ENCODE measurements at regions not wholly inside any gene's neighbourhood (a gene's known extent, or its start where the extent isn't known, plus 50 kb on each side); places are given as distances from the start of the nearest gene placed in this dataset.

DNA sequence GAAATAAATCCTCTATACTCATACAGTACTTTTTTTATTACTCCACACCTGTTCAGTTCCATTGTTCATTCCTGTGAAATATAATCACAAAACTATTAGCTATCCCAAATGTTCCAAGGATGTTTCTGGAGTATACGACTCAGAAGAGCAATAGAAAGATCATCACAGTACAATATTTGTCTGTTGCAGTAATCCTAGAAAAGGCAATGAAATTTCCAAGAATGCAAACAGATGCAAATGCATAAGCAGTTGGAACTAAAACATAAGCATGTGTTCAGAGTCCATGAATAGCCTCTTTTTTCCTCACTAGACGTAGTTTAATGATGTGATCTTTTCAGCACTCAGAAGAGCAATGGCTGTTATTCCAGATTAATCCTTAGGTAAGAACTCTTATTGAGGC is 55.2 kb downstream of the RTL3 start:
- TF ChIP-seq CTCF (IDR thresholded peaks at IDR 0.05), result no peak
- no peaks in the 10 kb centered on the region for H3K27me3 ChIP-seq
- H3K36me3 ChIP-seq, result no peaks in the 10 kb centered on the region
- no peaks in the 10 kb centered on the region for H3K9me3 ChIP-seq
- no peak overlapping the region for H3K4me3 ChIP-seq (ENCODE audit: low read depth in 1 of 2, low read length in 1 of 2)
- H3K27ac ChIP-seq, result no peak overlapping the region
- no peaks in the 10 kb centered on the region for H3K4me1 ChIP-seq (ENCODE audit: control insufficient read depth in 1 of 2, insufficient read depth in 1 of 2, low read depth in 1 of 2, low read length in 1 of 2)

GRCh38 chrX:78595901-78596502 is 63.1 kb downstream of the RTL3 start:
- Histone ChIP-seq H3K27me3 (no peaks in the 10 kb centered on the region), H3K27ac (no peak overlapping the region), H3K4me3 (ENCODE audit: low read depth in 1 of 2, low read length in 1 of 2) (no peak overlapping the region), H3K4me1 (ENCODE audit: control insufficient read depth in 1 of 2, insufficient read depth in 1 of 2, low read depth in 1 of 2, low read length in 1 of 2) (no peaks in the 10 kb centered on the region), H3K9me3 (no peaks in the 10 kb centered on the region), H3K36me3 (no peaks in the 10 kb centered on the region)
- no peak for TF ChIP-seq CTCF (IDR thresholded peaks at IDR 0.05)

DNA sequence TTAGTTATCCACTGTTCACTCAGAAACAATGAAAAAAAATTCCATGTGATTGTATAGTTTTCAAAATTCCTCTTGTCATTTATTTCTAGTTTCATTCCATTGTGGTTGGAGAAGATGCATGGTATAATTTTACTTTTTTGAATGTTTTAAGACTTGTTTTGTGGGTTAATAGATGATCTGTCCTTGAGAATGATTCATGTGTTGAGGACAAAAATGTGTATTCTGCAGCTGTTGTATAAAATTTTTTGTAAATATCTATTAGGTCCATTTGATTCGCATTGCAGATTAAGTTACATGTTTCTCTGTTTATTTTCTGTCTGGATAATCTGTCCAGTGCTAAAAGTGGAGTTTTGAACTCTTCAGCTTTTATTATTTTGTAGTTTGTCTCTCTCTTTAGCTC is 65.4 kb downstream of the RTL3 start:
- H3K4me3 ChIP-seq (ENCODE audit: low read depth in 1 of 2, low read length in 1 of 2), result no peak overlapping the region
- TF ChIP-seq CTCF (IDR thresholded peaks at IDR 0.05), result no peak
- H3K4me1 ChIP-seq (ENCODE audit: control insufficient read depth in 1 of 2, insufficient read depth in 1 of 2, low read depth in 1 of 2, low read length in 1 of 2), result no peaks in the 10 kb centered on the region
- H3K36me3 ChIP-seq, result no peaks in the 10 kb centered on the region
- no peak overlapping the region for H3K27ac ChIP-seq
- no peaks in the 10 kb centered on the region for H3K9me3 ChIP-seq
- H3K27me3 ChIP-seq, result no peaks in the 10 kb centered on the region

DNA sequence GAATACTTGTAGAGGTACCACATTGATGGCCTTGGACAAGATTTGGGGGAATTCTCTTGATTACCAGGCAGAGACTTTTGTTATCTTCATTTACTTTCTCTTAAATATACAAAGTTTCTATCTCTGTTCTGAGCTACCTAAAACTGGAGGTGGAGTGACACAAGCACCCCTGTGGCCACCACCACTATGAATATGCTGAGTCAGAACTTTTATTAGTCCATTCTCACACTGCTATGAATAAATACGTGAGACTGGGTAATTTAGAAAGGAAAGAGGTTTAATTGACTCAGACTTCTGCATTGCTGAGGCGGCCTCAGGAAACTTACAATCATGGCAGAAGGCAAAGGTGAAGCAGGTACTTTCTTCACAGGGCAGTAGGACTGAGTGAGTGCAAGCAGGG is 67.1 kb downstream of the RTL3 start:
- no peak overlapping the region for H3K27ac ChIP-seq
- no peaks in the 10 kb centered on the region for H3K27me3 ChIP-seq
- no peaks in the 10 kb centered on the region for H3K36me3 ChIP-seq
- H3K9me3 ChIP-seq, result no peaks in the 10 kb centered on the region
- H3K4me1 ChIP-seq (ENCODE audit: control insufficient read depth in 1 of 2, insufficient read depth in 1 of 2, low read depth in 1 of 2, low read length in 1 of 2), result no peaks in the 10 kb centered on the region
- no peak for TF ChIP-seq CTCF (IDR thresholded peaks at IDR 0.05)
- no peak overlapping the region for H3K4me3 ChIP-seq (ENCODE audit: low read depth in 1 of 2, low read length in 1 of 2)

DNA sequence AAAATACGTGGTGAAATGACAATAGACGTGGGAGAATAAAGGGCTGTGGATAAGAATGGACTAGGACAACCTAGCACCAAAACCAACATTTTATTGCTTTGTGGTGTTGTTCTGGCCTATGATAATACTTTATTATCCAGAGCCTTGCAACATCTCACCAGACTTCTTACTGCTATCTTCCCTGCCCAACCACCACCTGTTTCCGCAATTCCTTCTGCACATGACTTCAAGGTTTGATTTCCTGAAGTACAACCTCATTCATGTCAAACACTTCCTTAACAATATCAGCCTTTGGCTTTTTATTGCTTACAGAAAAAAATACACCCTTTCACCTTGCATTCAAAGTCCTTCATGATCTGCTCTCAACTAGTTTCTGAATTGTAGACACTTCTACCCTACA is 84.8 kb downstream of the RTL3 start:
- Histone ChIP-seq H3K27me3 (no peaks in the 10 kb centered on the region), H3K9me3 (no peaks in the 10 kb centered on the region), H3K36me3 (no peaks in the 10 kb centered on the region), H3K27ac (no peak overlapping the region), H3K4me1 (ENCODE audit: control insufficient read depth in 1 of 2, insufficient read depth in 1 of 2, low read depth in 1 of 2, low read length in 1 of 2) (peaks cover 10 to 21% of the 10 kb centered on the region in 2 experiments), H3K4me3 (ENCODE audit: low read depth in 1 of 2, low read length in 1 of 2) (no peak overlapping the region)
- no peak for TF ChIP-seq CTCF (IDR thresholded peaks at IDR 0.05)

DNA sequence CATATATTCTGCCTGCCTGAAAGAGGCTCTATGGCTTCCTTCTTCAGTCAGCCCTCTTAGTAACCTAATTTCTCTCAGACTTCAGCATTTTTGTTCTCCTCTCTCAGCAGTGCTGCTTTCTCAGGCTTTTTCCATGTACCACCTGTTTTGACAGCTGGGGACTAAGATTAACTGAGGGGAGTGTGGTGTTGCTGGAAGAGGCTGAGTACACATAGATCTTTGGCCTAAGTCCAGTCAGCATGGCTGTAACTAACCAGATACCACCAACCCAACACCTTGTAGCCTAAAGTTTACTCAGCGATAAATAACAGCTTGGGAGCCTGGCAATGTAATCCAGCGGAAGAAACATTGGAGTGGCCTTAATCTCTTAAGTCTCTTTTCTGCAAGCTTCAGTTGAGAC is 85.5 kb downstream of the RTL3 start:
- TF ChIP-seq CTCF (IDR thresholded peaks at IDR 0.05), result no peak
- no peak overlapping the region for H3K27ac ChIP-seq

More for the DNA sequence above, 85.5 kb downstream of the RTL3 start:
- no peak overlapping the region for H3K4me3 ChIP-seq (ENCODE audit: low read depth in 1 of 2, low read length in 1 of 2)
- H3K27me3 ChIP-seq, result no peaks in the 10 kb centered on the region
- no peaks in the 10 kb centered on the region for H3K36me3 ChIP-seq
- no peaks in the 10 kb centered on the region for H3K9me3 ChIP-seq
- peaks cover 10 to 21% of the 10 kb centered on the region in 2 experiments for H3K4me1 ChIP-seq (ENCODE audit: control insufficient read depth in 1 of 2, insufficient read depth in 1 of 2, low read depth in 1 of 2, low read length in 1 of 2)
